ENCODE measurements at regions not wholly inside any gene's neighbourhood (a gene's known extent, or its start where the extent isn't known, plus 50 kb on each side); places are given as distances from the start of the nearest gene placed in this dataset.
"Not testable (repeated sequence)": the region's sequence is repeated elsewhere in the genome, so short reads cannot be mapped to it uniquely, and the experiment has no call there.

DNA sequence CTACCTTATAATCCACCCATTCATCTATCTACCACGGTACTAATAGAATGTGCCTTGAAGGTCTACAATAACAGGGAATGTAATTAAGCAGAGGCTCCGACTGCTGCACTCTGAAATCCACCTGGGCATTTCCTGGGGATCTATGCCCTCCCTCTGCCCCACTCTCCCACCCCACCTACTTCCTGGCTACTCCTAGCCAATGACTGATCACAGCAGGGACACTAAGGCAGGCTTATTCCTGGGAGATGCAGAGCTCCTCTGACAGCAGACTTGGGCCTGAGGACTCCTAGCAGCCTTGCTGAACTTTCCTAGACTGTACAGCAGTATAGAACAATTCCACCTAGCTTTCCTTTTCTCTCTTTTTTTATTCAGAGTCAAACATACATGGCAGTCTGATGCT lies 91.1 kb upstream of the DHRS4 start:
- DNase-seq, result no peak

DNA sequence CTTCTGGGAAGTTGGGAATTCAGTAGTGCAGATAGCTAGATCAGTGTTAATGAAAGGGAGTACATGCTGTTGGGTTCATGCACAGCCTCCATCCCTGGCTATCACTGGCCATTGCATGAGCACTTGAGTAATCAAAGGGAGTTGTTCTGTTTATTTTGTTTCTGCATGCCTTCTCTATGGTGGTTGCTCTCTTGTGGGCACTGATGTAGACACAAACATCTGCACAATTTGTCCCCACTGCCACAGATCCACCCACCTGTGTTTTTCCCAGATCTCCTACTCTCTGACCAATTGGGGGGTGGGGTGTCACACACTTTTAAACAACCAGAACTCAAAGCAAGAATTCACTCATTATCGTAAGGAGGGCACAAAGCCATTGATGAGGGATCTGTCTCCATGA lies 89.7 kb upstream of the DHRS4 start:
- no peak for DNase-seq

- DNase-seq, result no peak
Measured at GRCh38 chr14:23864259-23864658, 89.3 kb upstream of the DHRS4 start.

- DNase-seq, result peak; percentile 82
Measured at GRCh38 chr14:23864861-23865260, 88.7 kb upstream of the DHRS4 start.

DNA sequence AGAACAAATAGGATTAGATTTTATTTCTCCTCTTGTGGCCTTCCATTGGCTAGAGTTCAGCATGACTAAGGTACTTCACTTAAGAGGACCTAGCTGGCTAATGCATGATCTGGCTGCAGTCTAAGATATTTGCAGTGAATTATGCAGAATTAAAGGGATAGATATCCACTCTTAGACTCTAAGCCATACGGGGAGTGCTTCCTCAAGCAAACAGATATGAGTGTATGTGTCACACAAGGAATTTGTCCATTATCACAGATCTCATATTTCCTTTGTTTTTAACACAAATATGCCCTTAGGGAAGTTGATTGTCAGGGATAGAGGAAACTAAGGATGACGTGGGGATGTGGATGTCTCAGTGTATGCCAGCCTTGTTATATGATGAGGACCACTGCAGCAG lies 88.1 kb upstream of the DHRS4 start:
- DNase-seq, result no peak

DNA sequence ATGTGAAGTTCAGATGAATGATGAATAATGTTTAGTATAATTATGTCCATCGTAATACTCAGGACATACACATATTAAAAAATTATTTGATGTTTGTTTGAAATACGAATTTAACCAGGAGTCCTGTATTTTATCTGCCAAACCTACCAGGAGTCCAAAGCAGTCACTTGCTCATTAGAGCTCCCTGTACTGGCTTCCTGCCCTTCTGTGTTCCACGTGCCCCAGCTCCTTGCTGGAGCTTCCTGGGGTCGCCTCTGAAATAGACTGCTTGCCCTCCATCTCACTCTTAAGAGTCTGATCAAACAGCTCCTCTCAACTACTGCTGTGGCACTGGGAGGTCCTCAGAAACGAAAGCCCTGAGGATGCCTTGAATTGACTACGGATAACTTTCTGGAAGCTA lies 87.3 kb upstream of the DHRS4 start:
- no peak for DNase-seq

DNA sequence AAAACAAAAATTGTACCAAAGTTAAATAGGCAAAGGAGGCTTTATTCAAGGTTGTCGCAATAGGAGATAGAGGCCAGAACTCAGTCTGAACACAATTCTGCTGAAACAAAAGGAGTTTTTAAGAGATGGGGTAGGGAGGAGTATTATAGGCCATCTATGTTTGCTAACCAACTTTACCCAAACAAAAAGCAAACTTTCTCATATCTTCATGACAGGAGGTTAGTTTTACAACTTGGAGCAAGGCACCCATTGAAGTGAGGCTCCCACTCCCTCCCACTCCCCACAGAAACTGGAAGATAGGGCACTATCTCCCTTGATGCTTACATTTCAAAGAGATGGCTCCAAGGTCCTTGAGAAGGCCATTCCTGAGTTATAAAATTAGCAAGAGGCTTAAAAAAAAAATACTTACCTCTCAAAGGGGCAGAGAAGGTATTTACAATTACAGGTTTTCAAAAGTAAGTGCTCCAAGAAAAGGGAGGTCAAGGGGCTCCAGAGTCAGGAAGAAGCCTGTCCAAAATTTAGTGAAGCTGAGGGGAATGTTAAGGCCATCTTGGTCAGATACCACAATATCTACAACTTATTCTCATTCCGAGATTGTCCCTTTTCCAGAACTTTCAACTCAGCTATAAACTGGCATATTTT lies 84.4 kb upstream of the DHRS4 start:
- DNase-seq, result no peak

GRCh38 chr14:23876160-23876750 lies 77.3 kb upstream of the DHRS4 start:
- no peak for DNase-seq

- no peak for DNase-seq
Measured at GRCh38 chr14:23877111-23877510, 76.5 kb upstream of the DHRS4 start.

DNA sequence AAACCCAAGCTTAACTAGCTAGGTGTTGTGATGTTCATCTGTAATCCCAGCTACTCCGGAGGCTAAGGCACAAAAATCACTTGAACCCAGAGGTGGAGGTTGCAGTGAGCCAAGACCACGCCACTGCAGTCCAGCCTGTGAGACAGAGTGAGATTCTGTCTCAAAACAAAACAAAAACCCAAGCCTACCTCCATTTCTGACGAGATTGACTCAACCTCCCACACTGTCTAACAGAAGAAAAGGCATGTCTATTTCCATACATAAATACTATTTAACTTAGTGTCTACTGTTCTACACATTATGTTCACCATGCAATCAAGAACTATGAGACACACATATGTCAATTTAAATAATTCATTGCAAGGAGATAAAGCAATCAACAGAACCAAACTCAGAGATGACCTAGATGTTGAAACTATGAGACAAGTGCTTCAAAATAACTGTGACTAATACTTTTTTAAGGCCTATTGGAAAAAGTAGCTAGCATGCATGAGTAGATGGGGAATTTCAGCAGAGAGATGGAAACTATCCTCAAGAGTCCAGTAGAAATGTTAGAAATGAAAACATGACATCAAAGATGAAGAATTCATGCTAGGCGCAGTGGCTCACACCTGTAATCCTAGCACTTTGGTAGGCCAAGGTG lies 75.9 kb upstream of the DHRS4 start:
- DNase-seq, result no peak

DNA sequence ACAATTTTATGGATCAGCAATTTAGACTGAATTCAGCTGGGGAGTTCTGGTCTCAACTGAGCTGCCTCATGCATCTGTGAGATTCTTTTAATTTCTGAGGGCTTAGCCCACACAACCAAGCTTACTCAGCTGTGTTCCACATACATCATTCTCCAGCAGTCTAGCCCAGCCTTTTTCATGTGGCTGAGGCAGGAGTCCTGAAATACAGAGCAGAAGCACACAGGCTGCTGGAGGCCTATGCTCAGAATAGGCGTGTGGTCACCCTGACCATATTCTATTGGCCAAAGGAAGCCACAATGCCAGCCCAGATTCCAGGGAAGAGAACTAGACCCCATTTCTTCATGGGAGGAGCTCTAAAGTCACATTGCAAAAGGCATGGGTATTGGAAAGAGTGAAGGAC lies 72.3 kb upstream of the DHRS4 start:
- no peak for DNase-seq

GRCh38 chr14:23883684-23884540 lies 69.7 kb upstream of the DHRS4 start:
- no peak for DNase-seq

- no peak for DNase-seq
Measured at GRCh38 chr14:23884541-23884904, 69.0 kb upstream of the DHRS4 start.

DNA sequence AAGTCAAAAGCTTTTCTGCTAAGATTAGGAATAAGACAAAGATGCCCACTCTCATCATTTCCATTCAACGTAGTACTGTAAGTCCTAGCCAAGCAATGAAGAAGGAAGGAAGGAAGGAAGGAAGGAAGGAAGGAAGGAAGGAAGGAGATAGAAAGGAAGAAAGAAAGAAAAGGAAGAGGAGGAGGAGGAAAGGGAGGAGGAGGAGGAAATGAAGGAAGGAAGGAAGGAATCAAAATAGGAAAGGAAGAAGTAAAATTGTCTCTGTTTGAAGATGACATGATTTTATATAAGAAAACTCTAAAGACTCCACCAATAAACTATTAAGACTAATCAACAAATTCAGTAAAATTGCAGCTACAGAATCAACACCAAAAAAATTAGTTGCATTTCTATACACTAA lies 66.0 kb upstream of the DHRS4 start:
- DNase-seq, result no peak

- not testable (repeated sequence) for DNase-seq
Measured at GRCh38 chr14:23891717-23892116, 61.9 kb upstream of the DHRS4 start.

DNA sequence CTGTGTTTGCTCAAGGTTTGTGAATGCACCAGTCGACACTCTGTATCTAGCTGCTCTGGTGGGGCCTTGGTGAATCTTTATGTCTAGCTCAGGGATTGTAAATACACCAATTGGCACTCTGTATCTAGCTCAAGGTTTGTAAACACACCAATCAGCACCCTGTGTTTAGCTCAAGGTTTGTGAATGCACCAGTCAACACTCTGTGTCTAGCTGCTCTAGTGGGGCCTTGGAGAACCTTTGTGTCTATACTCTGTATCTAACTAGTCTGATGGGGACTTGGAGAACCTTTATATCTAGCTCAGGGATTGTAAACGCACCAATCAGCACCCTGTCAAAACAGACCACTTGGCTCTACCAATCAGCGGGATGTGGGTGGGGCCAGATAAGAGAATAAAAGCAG lies 61.3 kb upstream of the DHRS4 start:
- not testable (repeated sequence) for DNase-seq

GRCh38 chr14:23894362-23895052 lies 59.1 kb upstream of the DHRS4 start:
- no peak for DNase-seq

- no peak for DNase-seq
Measured at GRCh38 chr14:23895053-23895419, 58.5 kb upstream of the DHRS4 start.

DNA sequence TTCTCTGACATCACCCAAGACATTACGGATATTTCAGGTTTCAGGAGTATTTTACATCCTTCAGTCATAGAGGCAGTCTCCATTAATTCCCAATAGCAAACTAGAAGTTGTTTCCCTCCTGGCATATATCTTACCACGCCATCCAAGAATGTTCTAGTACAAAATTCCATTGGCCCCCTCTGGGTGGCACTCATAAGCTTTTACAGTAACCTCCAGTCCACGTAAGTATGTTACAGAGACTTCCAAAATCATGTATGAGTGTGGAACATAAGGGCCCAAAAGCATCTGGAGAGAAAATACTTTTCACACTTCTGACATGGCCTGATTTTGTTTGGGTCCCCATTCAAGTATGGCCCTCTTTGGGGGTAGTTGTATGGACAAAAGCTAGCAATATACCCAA lies 58.1 kb upstream of the DHRS4 start:
- DNase-seq, result no peak

- peak; percentile 78 for DNase-seq
Measured at GRCh38 chr14:23896609-23897153, 56.9 kb upstream of the DHRS4 start.

DNA sequence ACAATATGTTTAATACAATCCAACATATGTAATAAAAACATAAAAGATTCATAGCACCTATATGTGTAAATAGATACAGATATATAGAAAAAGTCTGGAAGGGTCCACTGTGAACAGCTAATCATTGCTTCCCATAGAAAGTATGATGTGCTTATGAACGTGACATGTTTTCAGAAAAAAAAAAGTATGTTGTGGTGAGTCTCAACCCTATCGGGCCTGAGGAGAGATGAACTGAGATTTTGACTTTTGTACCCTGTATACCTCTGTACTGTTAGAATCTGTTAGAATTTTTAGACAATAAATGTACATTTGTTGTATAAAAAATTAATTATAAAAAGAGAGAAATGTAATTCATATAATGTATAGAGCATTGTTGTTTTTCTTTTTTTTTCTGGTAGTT lies 56.3 kb upstream of the DHRS4 start:
- DNase-seq, result not testable (repeated sequence)

- DNase-seq, result not testable (repeated sequence)
Measured at GRCh38 chr14:23898359-23898758, 55.2 kb upstream of the DHRS4 start.

DNA sequence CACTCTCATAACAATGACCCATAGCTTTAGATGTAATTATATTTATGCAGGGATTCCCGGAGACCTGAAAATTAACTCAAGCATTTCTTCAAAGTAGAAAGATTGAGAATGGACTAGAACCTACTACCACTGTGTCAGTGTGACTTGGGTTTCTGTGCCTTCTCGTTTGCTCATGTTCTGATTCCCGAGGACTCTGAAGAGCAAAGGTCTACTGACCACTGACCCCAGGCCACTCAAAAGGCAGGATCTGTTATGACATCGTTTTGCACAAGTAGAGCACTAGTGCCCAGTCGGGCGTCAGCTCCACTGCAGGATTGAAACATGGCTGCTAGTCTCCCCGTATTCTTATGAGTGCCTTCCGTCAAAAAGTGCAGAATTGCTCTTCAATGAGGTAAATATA lies 53.8 kb upstream of the DHRS4 start:
- no peak for DNase-seq

Data from NCI-H2171 (cell line).